Retinal pigment epithelial cell (primary cell): ENCODE measurements at regions not wholly inside any gene's neighbourhood (a gene's known extent, or its start where the extent isn't known, plus 50 kb on each side); places are given as distances from the start of the nearest gene placed in this dataset.

Experiments
- DNase-seq: peaks from one replicate; pipeline ENCODE4 v3.0.0-alpha.2; 2010; ENCODE audit warnings: low read depth
- H3K4me3 ChIP-seq: 2 replicates; pipeline ENCODE4 v1.5.1; 2011; ENCODE audit warnings: mild to moderate bottlenecking, low read length, control low read depth, moderate library complexity
- TF ChIP-seq, protein P1 (sequence below): conservative IDR thresholded peaks from 2 replicates; pipeline ENCODE4 v1.5.1; 2011; ENCODE audit warnings: low read depth, low read length, control low read depth, inconsistent platforms

DNA sequence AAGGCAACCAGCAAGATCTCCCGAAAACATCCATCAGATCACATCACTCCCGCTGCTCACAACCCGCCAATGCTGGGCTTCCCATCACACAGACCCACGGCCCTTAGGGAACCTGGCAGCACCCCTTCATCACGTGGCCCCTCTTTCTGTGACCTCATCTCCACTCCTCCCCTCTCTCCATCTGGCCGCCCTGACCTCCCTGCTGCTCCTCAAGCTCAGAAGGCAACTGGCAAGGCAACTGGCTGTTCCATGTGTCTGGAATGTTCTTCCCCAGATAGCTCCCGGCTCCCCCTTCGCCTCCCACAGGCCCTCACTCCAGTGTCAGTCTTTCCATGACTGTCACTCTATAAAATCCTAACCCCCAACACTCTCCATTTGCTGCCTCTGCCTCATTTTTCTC, 113.0 kb upstream of the ERG start:
- H3K4me3 ChIP-seq, result no peak overlapping the region
- TF ChIP-seq, protein P1, sequence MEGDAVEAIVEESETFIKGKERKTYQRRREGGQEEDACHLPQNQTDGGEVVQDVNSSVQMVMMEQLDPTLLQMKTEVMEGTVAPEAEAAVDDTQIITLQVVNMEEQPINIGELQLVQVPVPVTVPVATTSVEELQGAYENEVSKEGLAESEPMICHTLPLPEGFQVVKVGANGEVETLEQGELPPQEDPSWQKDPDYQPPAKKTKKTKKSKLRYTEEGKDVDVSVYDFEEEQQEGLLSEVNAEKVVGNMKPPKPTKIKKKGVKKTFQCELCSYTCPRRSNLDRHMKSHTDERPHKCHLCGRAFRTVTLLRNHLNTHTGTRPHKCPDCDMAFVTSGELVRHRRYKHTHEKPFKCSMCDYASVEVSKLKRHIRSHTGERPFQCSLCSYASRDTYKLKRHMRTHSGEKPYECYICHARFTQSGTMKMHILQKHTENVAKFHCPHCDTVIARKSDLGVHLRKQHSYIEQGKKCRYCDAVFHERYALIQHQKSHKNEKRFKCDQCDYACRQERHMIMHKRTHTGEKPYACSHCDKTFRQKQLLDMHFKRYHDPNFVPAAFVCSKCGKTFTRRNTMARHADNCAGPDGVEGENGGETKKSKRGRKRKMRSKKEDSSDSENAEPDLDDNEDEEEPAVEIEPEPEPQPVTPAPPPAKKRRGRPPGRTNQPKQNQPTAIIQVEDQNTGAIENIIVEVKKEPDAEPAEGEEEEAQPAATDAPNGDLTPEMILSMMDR, result no peak
- DNase-seq, result no peak

DNA sequence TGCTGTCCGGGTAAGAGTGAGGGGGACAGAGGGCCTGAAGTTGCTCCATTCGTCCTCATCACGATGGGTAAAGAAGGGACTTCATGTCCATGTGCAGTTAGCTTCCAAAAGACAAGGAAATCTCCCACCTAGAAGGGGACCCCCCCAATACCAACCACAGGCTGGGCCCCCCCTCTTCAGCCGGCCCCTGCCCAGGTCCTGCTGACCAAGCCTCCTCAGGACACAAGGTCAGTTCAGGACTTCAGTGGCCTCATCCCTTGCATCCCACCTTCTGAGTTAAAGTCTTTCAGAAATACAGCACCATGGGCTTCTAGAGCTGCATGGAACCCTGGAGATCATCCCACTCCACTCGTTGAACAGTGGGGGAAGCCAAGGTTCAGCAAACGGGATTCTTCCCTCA, 115.4 kb upstream of the ERG start:
- no peak overlapping the region for H3K4me3 ChIP-seq
- DNase-seq, result no peak
- TF ChIP-seq, protein P1, result no peak

DNA sequence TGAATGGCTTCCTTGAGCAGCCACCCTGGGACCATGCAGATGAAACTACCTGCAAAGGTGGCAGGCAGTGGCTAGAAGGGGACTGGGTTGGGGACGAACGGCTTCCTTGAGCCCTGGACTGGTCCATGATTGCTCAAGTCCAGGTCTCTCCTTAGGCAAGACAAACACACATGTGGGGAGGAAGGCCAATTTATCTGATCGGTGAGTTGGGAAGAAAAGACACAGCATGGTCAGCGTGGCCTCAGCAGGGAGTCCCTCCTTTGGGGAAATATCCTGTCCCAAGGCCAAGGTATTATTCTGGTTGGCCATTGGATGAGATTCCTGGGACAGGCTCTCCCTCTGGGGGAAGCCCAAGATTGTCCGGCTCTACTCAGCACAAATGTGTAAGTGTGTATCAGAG, 116.3 kb upstream of the ERG start:
- DNase-seq, result no peak
- TF ChIP-seq, protein P1, result no peak
- no peak overlapping the region for H3K4me3 ChIP-seq

- no peak overlapping the region for H3K4me3 ChIP-seq
- no peak for DNase-seq
- TF ChIP-seq, protein P1, result no peak
These were observed 121.2 kb upstream of the ERG start for GRCh38 chr21:38619480-38619879.

- TF ChIP-seq, protein P1, result no peak
- H3K4me3 ChIP-seq, result no peak overlapping the region
- DNase-seq, result no peak
These were observed 121.8 kb upstream of the ERG start for GRCh38 chr21:38619992-38620479.

DNA sequence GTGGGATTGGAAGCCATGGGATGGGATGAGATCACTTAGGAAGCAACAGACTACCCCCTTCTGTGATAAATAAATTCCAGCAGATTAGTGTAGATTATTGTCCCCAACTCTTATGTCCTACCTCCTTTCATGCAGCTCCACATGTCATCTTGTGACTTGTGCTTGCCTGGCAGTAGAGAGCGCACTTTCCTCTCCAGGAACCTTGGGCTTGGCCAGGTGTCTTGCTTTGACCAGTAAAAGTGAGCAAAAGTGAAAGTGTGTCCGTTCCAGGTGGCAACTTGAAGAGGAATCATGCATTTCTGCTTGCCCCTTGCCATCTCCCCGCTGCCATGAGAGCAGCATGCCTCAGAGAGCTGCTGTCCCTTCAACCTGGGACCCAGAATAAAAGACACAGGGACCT, 122.9 kb upstream of the ERG start:
- TF ChIP-seq, protein P1, result no peak
- DNase-seq, result no peak
- no peak overlapping the region for H3K4me3 ChIP-seq

DNA sequence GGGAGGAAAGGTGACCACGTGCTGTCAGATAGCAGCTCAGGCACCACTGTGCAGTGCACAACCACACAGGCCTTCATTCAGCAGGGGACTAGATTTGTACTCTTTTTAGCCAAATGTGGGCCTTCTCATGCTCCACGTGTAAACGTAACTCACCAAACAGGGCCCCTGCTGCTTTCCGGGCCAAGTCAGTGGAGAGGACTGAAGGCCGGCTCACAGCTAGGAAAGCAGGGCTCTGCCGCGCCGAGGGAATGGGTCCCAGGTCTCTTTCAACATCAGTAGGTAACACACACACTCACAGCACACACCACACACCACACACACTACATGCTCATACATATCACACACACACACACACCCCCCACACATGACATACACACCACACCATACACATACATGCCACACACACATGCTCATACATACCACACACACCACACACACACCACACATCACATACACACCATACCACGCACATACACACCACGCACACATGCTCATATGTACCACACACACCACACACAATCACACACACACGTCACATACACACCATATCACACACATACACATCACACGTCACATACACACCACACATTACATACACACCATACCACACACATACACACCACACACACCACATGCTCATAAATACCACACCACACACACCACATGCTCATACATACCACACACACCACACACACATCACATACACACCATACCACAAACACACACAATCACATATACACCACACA, 124.0 kb upstream of the ERG start:
- DNase-seq, result no peak
- TF ChIP-seq, protein P1, result no peak
- no peak overlapping the region for H3K4me3 ChIP-seq
